A549 (cell line): ENCODE measurements at regions not wholly inside any gene's neighbourhood (a gene's known extent, or its start where the extent isn't known, plus 50 kb on each side); places are given as distances from the start of the nearest gene placed in this dataset.

ENCODE experiments used
- ATAC-seq, 2 experiments: fragments of 200-7000 bp in 1 of 2; fragments of >200 bp in 1 of 2; cut with Nextera tagmentation in 1 of 2; cut with Tn5 transposase in 1 of 2; 3 replicates each; pipeline versions ENCODE4 v1.8.0 to v1.9.1; 2018 to 2020; ENCODE audit warnings: mild to moderate bottlenecking in 1 of 2, moderate library complexity in 1 of 2
- CTCF ChIA-PET: fragments of 300-600 bp; sonication (Branson Sonifier 250); formaldehyde crosslinking; extraction: SDS; loops from one replicate; lab custom pipeline; 2021; ENCODE audit warnings: antibody characterized with exemption, inconsistent platforms; lab: Yijun Ruan, JAX
- POLR2A ChIA-PET: fragments of 350-600 bp; formaldehyde crosslinking; extraction: SDS; loops from one replicate; lab custom pipeline; 2021; ENCODE audit warnings: antibody characterized with exemption, inconsistent platforms; lab: Yijun Ruan, JAX
- DNase-seq, 2 experiments: peaks; one replicate each; pipeline versions ENCODE4 v3.0.0 to v3.0.0-alpha.2; 2011 to 2016; ENCODE audit warnings: low read depth in 1 of 2, low spot score in 1 of 2
- FAIRE-seq: peaks from 2 replicates; lab custom pipeline; 2011; peaks lifted over from hg19 to GRCh38; lab: Jason Lieb, UNC
- H3K27ac ChIP-seq, 2 experiments: fragments of >200 bp; sonication (Bioruptor Twin); formaldehyde crosslinking; 3 replicates each; pipeline ENCODE4 v1.5.1; 2016 to 2017
- H3K4me1 ChIP-seq: fragments of >200 bp; sonication (Bioruptor Twin); formaldehyde crosslinking; 3 replicates; pipeline ENCODE4 v1.6.1; 2016
- H3K4me2 ChIP-seq: fragments of >200 bp; sonication (Bioruptor Twin); formaldehyde crosslinking; 3 replicates; pipeline ENCODE4 v1.6.1; 2016
- H3K4me3 ChIP-seq: fragments of >200 bp; sonication (Bioruptor Twin); formaldehyde crosslinking; 3 replicates; pipeline ENCODE4 v1.5.1; 2016
- H3K9me3 ChIP-seq: fragments of >200 bp; sonication (Bioruptor Twin); formaldehyde crosslinking; 3 replicates; pipeline ENCODE4 v1.6.1; 2016
- BCL3 ChIP-seq: fragments of >200 bp; sonication (Bioruptor Twin); formaldehyde crosslinking; IDR thresholded peaks from 3 replicates; pipeline ENCODE4 v1.6.1; 2016
- CBX8 ChIP-seq: fragments of 200-600 bp; sonication (generic); IDR thresholded peaks from 2 replicates; pipeline ENCODE4 v1.6.1; 2016
- CHD2 ChIP-seq: fragments of 150-350 bp; IDR thresholded peaks from 2 replicates; pipeline ENCODE4 v1.6.1; 2014; ENCODE audit warnings: low read length; ENCODE audit not compliant: partially characterized antibody
- CTCF ChIP-seq: fragments of >200 bp; sonication (Bioruptor Twin); formaldehyde crosslinking; IDR thresholded peaks from 3 replicates; pipeline ENCODE4 v1.5.1; 2016
- EHMT2 ChIP-seq: fragments of 200-600 bp; sonication (generic); IDR thresholded peaks from 2 replicates; pipeline ENCODE4 v1.6.1; 2016; ENCODE audit warnings: antibody characterized with exemption, low read depth, mild to moderate bottlenecking, moderate library complexity
- ESRRA ChIP-seq: fragments of 150-350 bp; IDR thresholded peaks from 2 replicates; pipeline ENCODE4 v1.6.1; 2014; ENCODE audit warnings: mild to moderate bottlenecking, low read length, borderline replicate concordance
- HES2 ChIP-seq: fragments of >200 bp; sonication (Bioruptor Twin); formaldehyde crosslinking; IDR thresholded peaks from 2 replicates; pipeline ENCODE4 v1.6.1; 2016
- HMGXB4 ChIP-seq: fragments of 250-450 bp; sonication (Bioruptor Pico); IDR thresholded peaks from 2 replicates; pipeline ENCODE4 v1.5.0; 2021; ENCODE audit warnings: mild to moderate bottlenecking, moderate library complexity, borderline replicate concordance
- HOXB5 ChIP-seq: fragments of 250-450 bp; sonication (Bioruptor Pico); IDR thresholded peaks from 2 replicates; pipeline ENCODE4 v1.5.0; 2020; ENCODE audit warnings: mild to moderate bottlenecking, moderate library complexity
- KDM1A ChIP-seq: fragments of 200-600 bp; sonication (generic); IDR thresholded peaks from 2 replicates; pipeline ENCODE4 v1.6.1; 2016; ENCODE audit warnings: low read depth, mild to moderate bottlenecking
- KDM5A ChIP-seq: fragments of 200-600 bp; sonication (generic); IDR thresholded peaks from 2 replicates; pipeline ENCODE4 v1.6.1; 2016; ENCODE audit warnings: antibody characterized with exemption, mild to moderate bottlenecking
- MAFK ChIP-seq: fragments of 450-650 bp; IDR thresholded peaks from 2 replicates; pipeline ENCODE4 v1.6.1; 2014; ENCODE audit not compliant: partially characterized antibody
- MAZ ChIP-seq: fragments of 150-350 bp; IDR thresholded peaks from 2 replicates; pipeline ENCODE4 v1.6.1; 2014; ENCODE audit warnings: antibody characterized with exemption, low read depth, low read length, borderline replicate concordance
- NFE2L2 ChIP-seq: fragments of 150-350 bp; conservative IDR thresholded peaks from 2 replicates; pipeline ENCODE4 v1.6.1; 2014; ENCODE audit warnings: low read length
- NPAS2 ChIP-seq: fragments of 250-450 bp; sonication (Bioruptor Pico); IDR thresholded peaks from 2 replicates; pipeline ENCODE4 v1.8.0; 2022; ENCODE audit warnings: mild to moderate bottlenecking, moderate library complexity, borderline replicate concordance
- RARB ChIP-seq: fragments of 250-450 bp; sonication (Bioruptor Pico); IDR thresholded peaks from 2 replicates; pipeline ENCODE4 v1.8.0; 2021; ENCODE audit warnings: mild to moderate bottlenecking, moderate library complexity
- RCOR1 ChIP-seq: fragments of 150-350 bp; IDR thresholded peaks from 2 replicates; pipeline ENCODE4 v1.6.1; 2014; ENCODE audit warnings: antibody characterized with exemption, low read length, low read depth
- TFCP2L1 ChIP-seq: fragments of 250-450 bp; sonication (Bioruptor Pico); IDR thresholded peaks from 2 replicates; pipeline ENCODE4 v1.5.0; 2021; ENCODE audit warnings: mild to moderate bottlenecking
- USF2 ChIP-seq: fragments of 450-650 bp; IDR thresholded peaks from 2 replicates; pipeline ENCODE4 v1.6.1; 2014; ENCODE audit warnings: antibody characterized with exemption
- ZC3H11A ChIP-seq: fragments of 450-650 bp; IDR thresholded peaks from 2 replicates; pipeline ENCODE4 v1.6.1; 2014; ENCODE audit warnings: antibody characterized with exemption, mild to moderate bottlenecking
- WGBS: methylation state at CpG from one replicate; pipeline ENCODE4 v1.1.6; 2017; ENCODE audit errors: missing lambda C conversion rate; 5-methylcytosine and 5-hydroxymethylcytosine counted together

GRCh38 chr5:105702323-105702722, 1968.4 kb downstream of the EFNA5 start:
- Histone ChIP-seq H3K27ac (no peak overlapping the region), H3K4me3 (no peak overlapping the region), H3K4me2 (no peak overlapping the region), H3K4me1 (no peaks in the 10 kb centered on the region), H3K9me3 (no peaks in the 10 kb centered on the region)
- no peak for ATAC-seq
- ChIA-PET CTCF (interaction anchor here (0.6 kb wide), 1 partner anchor 1952 kb away, joined by 3 read pairs; no protein-coding TSS in a partner anchor), POLR2A (no interaction called here)
- FAIRE-seq, result no peak
- TF ChIP-seq HMGXB4 (CRISPR knock-in tag) (no peak), KDM5A (no peak), USF2 (no peak), CHD2 (no peak), BCL3 (no peak), MAZ (no peak), HOXB5 (CRISPR knock-in tag) (no peak), ESRRA (no peak), MAFK (no peak), KDM1A (no peak)
- DNase-seq, result no peak

GRCh38 chr5:105696440-105696839, 1974.3 kb downstream of the EFNA5 start:
- no peak for TF ChIP-seq RCOR1
- no peak for TF ChIP-seq CBX8
- no peak for TF ChIP-seq NFE2L2
- TF ChIP-seq HES2, result no peak
- TF ChIP-seq MAFK, result no peak
- TF ChIP-seq ZC3H11A, result no peak
- no peak for TF ChIP-seq EHMT2
- Histone ChIP-seq H3K4me3 (no peak overlapping the region), H3K4me2 (no peak overlapping the region), H3K9me3 (no peaks in the 10 kb centered on the region), H3K4me1 (no peaks in the 10 kb centered on the region), H3K27ac (no peak overlapping the region)
- FAIRE-seq (no peak), ATAC-seq (no peak), DNase-seq (no peak)
- CTCF ChIA-PET, result no interaction called here
- POLR2A ChIA-PET, result no interaction called here
- WGBS, result 63% methylated on average over 2 of the region's 2 CpGs

GRCh38 chr5:105695941-105696340, 1974.8 kb downstream of the EFNA5 start:
- CTCF ChIA-PET, result interaction anchor here (0.6 kb wide), 1 partner anchor 27 kb away, joined by 3 read pairs; no protein-coding TSS in a partner anchor
- no peak for FAIRE-seq

More at GRCh38 chr5:105695941-105696340, 1974.8 kb downstream of the EFNA5 start:
- no peaks in the 10 kb centered on the region for H3K9me3 ChIP-seq
- no peaks in the 10 kb centered on the region for H3K4me1 ChIP-seq
- POLR2A ChIA-PET, result no interaction called here
- ATAC-seq (no peak), DNase-seq (no peak)
- WGBS, result 55% methylated on average over 2 of the region's 2 CpGs
- H3K4me3 ChIP-seq, result no peak overlapping the region
- no peak overlapping the region for H3K27ac ChIP-seq
- H3K4me2 ChIP-seq, result no peak overlapping the region
- TF ChIP-seq CTCF, result no peak
- TF ChIP-seq NPAS2, result no peak
- no peak for TF ChIP-seq TFCP2L1 (CRISPR knock-in tag)
- no peak for TF ChIP-seq RARB (CRISPR knock-in tag)
- no peak for TF ChIP-seq MAFK
